Ascending aorta (tissue), 2 donors: ENCODE measurements at regions not wholly inside any gene's neighbourhood (a gene's known extent, or its start where the extent isn't known, plus 50 kb on each side); places are given as distances from the start of the nearest gene placed in this dataset.

ENCODE experiments used
- DNase-seq, 2 donors: peaks; one replicate each; pipeline ENCODE4 v3.0.0-alpha.2; 2019; ENCODE audit warnings: low spot score in 2 of 2
- H3K27ac ChIP-seq, 2 donors: fragments of 200-600 bp; sonication (generic); one replicate each; pipeline ENCODE4 v1.5.1; 2016 to 2017; ENCODE audit warnings: mild to moderate bottlenecking in 1 of 2
- H3K27me3 ChIP-seq: fragments of 200-600 bp; sonication (generic); one replicate; pipeline ENCODE4 v1.5.1; 2017
- H3K36me3 ChIP-seq, 2 donors: fragments of 200-600 bp; sonication (generic); one replicate each; pipeline ENCODE4 v1.5.1; 2016
- H3K4me1 ChIP-seq, 2 donors: fragments of 200-600 bp; sonication (generic); one replicate each; pipeline ENCODE4 v1.5.1; 2016 to 2017; ENCODE audit warnings: mild to moderate bottlenecking in 1 of 2
- H3K4me3 ChIP-seq, 2 donors: fragments of 200-600 bp; sonication (generic); one replicate each; pipeline ENCODE4 v1.5.1; 2016 to 2017; ENCODE audit warnings: mild to moderate bottlenecking in 1 of 2
- H3K9me3 ChIP-seq, 2 donors: fragments of 200-600 bp; sonication (generic); one replicate each; pipeline ENCODE4 v1.5.1; 2016
- intact Hi-C: fragments of 100-400 bp; cut with DNase I; formaldehyde crosslinking; loops from one replicate; pipeline ENCODE4 v1.15.1; 2023
- TF ChIP-seq, protein P1 (sequence below), 3 experiments: fragments of 200-600 bp in 2 of 3; fragments of 450-650 bp in 1 of 3; sonication (generic) in 2 of 3; IDR thresholded peaks; one replicate each; pipeline ENCODE4 v1.5.1; 2016 to 2019; ENCODE audit warnings: antibody characterized with exemption in 3 of 3, mild to moderate bottlenecking in 1 of 3, moderate library complexity in 1 of 3

DNA sequence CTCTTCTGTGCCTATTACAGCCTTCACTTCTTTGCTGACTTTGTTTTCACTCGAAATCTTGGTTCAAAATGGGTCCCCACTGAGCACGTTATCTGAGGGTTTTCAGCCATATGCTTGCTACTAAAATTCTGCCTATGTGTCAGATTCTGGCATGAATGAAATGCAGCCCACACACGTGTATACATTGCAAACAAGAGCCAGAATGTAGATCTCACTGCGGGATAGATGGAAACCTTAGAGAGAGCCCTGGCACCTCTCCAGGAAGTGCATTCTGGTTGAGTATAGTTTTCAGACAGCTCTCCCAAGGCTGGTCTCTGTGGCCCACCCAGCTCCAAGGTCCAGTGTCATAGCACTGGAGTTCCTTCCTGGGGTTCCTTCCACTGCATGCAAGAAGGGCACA lies 234.7 kb upstream of the GJB5 start:
- Histone ChIP-seq H3K4me3 (no peak overlapping the region), H3K27me3 (no peaks in the 10 kb centered on the region), H3K9me3 (no peaks in the 10 kb centered on the region), H3K4me1 (no peaks in the 10 kb centered on the region), H3K27ac (no peak overlapping the region), H3K36me3 (no peaks in the 10 kb centered on the region)
- TF ChIP-seq, protein P1, sequence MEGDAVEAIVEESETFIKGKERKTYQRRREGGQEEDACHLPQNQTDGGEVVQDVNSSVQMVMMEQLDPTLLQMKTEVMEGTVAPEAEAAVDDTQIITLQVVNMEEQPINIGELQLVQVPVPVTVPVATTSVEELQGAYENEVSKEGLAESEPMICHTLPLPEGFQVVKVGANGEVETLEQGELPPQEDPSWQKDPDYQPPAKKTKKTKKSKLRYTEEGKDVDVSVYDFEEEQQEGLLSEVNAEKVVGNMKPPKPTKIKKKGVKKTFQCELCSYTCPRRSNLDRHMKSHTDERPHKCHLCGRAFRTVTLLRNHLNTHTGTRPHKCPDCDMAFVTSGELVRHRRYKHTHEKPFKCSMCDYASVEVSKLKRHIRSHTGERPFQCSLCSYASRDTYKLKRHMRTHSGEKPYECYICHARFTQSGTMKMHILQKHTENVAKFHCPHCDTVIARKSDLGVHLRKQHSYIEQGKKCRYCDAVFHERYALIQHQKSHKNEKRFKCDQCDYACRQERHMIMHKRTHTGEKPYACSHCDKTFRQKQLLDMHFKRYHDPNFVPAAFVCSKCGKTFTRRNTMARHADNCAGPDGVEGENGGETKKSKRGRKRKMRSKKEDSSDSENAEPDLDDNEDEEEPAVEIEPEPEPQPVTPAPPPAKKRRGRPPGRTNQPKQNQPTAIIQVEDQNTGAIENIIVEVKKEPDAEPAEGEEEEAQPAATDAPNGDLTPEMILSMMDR (IDR thresholded peaks at IDR 0.05), result no peak
- intact Hi-C loops, result no loop called here
- DNase-seq, result no peak

DNA sequence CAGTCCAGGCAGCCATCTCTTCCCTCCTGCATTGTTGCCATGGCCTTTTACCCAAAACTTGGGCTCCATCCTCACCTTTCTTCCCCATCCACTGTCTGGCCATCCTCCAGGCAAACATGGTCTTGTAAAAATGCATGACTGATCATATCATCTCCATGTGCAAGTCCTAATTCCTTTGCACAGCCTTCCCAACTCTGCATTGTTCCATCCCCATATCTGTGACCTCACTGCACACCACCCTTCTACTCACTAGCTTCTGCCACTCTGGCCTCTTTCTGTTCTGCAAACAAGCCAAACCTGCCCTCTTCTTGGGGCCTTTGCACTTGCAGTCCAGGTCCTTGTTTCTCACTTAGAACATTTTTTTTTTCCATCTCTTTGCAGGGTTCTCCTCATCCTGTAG lies 230.1 kb upstream of the GJB5 start:
- Histone ChIP-seq H3K4me1 (no peaks in the 10 kb centered on the region), H3K4me3 (no peak overlapping the region), H3K27me3 (no peaks in the 10 kb centered on the region), H3K27ac (no peak overlapping the region), H3K36me3 (no peaks in the 10 kb centered on the region), H3K9me3 (no peaks in the 10 kb centered on the region)
- TF ChIP-seq, protein P1 (IDR thresholded peaks at IDR 0.05), result no peak
- no peak for DNase-seq
- intact Hi-C loops, result no loop called here

DNA sequence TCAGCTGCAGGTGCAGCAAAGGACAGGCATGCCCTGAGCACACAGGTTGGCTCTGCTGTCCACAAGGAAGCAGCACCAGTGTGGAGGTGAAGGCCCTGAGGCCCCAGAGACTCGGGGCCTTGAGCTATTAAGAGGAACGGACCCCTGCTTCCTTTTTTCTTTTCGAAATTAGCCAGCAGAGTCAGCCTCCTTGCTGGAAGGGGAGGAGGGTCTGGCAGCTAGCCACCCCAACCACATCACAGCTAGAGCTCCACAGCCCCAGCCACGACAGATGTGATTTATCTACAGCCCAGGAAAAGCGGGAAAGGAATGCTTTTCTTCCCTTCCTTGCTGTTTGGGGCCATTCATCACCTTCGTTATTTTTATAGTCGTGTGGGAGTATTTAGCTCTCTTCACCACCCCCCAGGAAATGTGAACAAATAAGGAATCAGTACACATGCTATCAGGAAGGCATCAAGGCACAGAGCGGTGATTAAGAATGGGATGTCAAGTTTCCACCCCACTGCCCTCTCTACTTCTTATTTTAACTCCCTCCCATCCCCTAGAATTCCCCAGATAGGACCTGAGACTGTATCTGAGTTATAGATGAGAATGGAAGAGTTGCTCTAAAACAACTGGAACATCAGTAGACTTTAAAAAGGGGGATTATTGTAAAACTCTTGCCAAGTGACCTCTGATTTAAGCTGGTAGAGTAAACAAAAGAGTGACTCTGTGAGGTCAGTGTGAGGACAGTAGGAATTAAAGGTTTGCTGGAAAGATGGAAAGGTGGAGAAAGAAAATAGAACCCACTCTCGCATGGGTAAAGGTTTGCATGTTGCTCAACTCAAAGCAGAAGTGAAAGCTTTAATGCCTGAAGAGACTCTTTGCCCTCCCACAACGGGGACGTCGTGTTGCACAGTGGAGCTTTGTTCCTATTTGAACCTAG lies 224.7 kb upstream of the GJB5 start:
- TF ChIP-seq, protein P1 (IDR thresholded peaks at IDR 0.05), result no peak
- H3K36me3 ChIP-seq, result no peaks in the 10 kb centered on the region
- no peaks in the 10 kb centered on the region for H3K27me3 ChIP-seq
- H3K27ac ChIP-seq, result no peak overlapping the region
- no peaks in the 10 kb centered on the region for H3K9me3 ChIP-seq
- DNase-seq, result no peak
- intact Hi-C loops, result no loop called here
- no peaks in the 10 kb centered on the region for H3K4me1 ChIP-seq
- H3K4me3 ChIP-seq, result no peak overlapping the region

DNA sequence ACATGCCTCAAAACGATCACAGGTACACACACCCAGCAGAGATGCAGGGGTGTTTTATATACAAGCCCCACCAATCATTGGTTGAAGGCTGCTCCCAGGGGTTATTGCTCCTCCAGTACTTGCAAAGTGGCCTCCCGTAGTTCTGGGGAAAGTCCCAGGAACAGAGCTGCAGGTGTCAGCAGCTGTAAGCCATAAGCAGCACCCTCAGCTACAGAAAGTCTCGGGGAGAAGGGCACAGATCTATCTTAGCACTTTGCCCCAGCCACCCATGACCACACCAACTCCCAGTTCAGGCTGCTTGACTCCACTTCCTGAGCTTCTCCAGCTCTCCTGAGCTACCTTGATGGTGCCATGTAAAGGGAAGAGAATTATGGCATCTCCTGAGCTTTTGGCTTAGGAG lies 222.7 kb upstream of the GJB5 start:
- DNase-seq, result no peak
- intact Hi-C loops, result no loop called here
- Histone ChIP-seq H3K4me3 (no peak overlapping the region), H3K4me1 (no peaks in the 10 kb centered on the region), H3K36me3 (no peaks in the 10 kb centered on the region), H3K27ac (no peak overlapping the region), H3K27me3 (no peaks in the 10 kb centered on the region), H3K9me3 (no peaks in the 10 kb centered on the region)
- TF ChIP-seq, protein P1 (IDR thresholded peaks at IDR 0.05), result no peak

DNA sequence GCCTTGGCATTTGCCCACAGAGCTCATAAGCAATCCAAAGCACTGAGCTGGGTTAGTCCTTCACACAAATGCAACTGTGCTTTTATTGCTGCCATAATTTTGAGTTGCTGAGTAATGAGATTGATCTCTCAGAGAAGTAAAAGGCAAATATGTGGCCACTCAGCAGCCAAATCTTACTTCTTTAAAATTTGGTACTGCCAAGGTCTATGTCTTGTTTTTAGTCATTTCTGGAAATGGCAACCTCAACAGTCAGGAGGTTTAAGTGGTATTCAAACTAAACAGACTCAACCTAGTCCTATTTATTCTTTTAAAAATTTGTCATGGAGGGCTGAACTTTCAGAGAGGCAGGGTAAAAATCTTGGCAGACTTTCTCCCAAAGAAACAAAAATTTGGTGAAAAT lies 216.4 kb upstream of the GJB5 start:
- H3K9me3 ChIP-seq, result no peaks in the 10 kb centered on the region
- no peaks in the 10 kb centered on the region for H3K36me3 ChIP-seq
- no peak for DNase-seq
- H3K4me3 ChIP-seq, result no peak overlapping the region
- H3K4me1 ChIP-seq, result no peaks in the 10 kb centered on the region
- no peaks in the 10 kb centered on the region for H3K27me3 ChIP-seq
- TF ChIP-seq, protein P1 (IDR thresholded peaks at IDR 0.05), result no peak
- intact Hi-C loops, result no loop called here
- no peak overlapping the region for H3K27ac ChIP-seq
